ENCODE measurements at regions not wholly inside any gene's neighbourhood (a gene's known extent, or its start where the extent isn't known, plus 50 kb on each side); places are given as distances from the start of the nearest gene placed in this dataset.

- H3K27ac ChIP-seq: no peak overlapping the region
- no peak for TF ChIP-seq CTCF (IDR thresholded peaks at IDR 0.05)
- DNase-seq (ENCODE audit: low spot score): no peak
- no peak overlapping the region for H3K4me3 ChIP-seq
These were observed 164.3 kb upstream of the IL12A start for GRCh38 chr3:159824333-159824732.

- TF ChIP-seq CTCF (IDR thresholded peaks at IDR 0.05): no peak
- no peak overlapping the region for H3K27ac ChIP-seq
- no peak for DNase-seq (ENCODE audit: low spot score)
- no peak overlapping the region for H3K4me3 ChIP-seq
These were observed 163.3 kb upstream of the IL12A start for GRCh38 chr3:159825216-159825854.

- Histone ChIP-seq H3K27ac (no peak overlapping the region), H3K4me3 (no peak overlapping the region)
- no peak for DNase-seq (ENCODE audit: low spot score)
- no peak for TF ChIP-seq CTCF (IDR thresholded peaks at IDR 0.05)
These were observed 160.1 kb upstream of the IL12A start for GRCh38 chr3:159828542-159828943.

GRCh38 chr3:159829056-159829455, 159.6 kb upstream of the IL12A start:
- no peak overlapping the region for H3K4me3 ChIP-seq
- no peak for TF ChIP-seq CTCF (IDR thresholded peaks at IDR 0.05)
- no peak for DNase-seq (ENCODE audit: low spot score)
- no peak overlapping the region for H3K27ac ChIP-seq

- no peak overlapping the region for H3K27ac ChIP-seq
- no peak for TF ChIP-seq CTCF (IDR thresholded peaks at IDR 0.05)
- DNase-seq (ENCODE audit: low spot score): no peak
- no peak overlapping the region for H3K4me3 ChIP-seq
These were observed 159.0 kb upstream of the IL12A start for GRCh38 chr3:159829539-159830227.

- no peak for TF ChIP-seq CTCF (IDR thresholded peaks at IDR 0.05)
- DNase-seq (ENCODE audit: low spot score): no peak
- Histone ChIP-seq H3K27ac (no peak overlapping the region), H3K4me3 (no peak overlapping the region)
These were observed 158.0 kb upstream of the IL12A start for GRCh38 chr3:159830523-159831154.

- no peak for TF ChIP-seq CTCF (IDR thresholded peaks at IDR 0.05)
- H3K27ac ChIP-seq: no peak overlapping the region
These were observed 157.2 kb upstream of the IL12A start for GRCh38 chr3:159831466-159831865.

More at GRCh38 chr3:159831466-159831865, 157.2 kb upstream of the IL12A start:
- no peak overlapping the region for H3K4me3 ChIP-seq
- DNase-seq (ENCODE audit: low spot score): no peak

All from coronary artery (tissue), 2 donors.